ENCODE measurements at regions not wholly inside any gene's neighbourhood (a gene's known extent, or its start where the extent isn't known, plus 50 kb on each side); places are given as distances from the start of the nearest gene placed in this dataset.
"Not testable (repeated sequence)": the region's sequence is repeated elsewhere in the genome, so short reads cannot be mapped to it uniquely, and the experiment has no call there.

DNA sequence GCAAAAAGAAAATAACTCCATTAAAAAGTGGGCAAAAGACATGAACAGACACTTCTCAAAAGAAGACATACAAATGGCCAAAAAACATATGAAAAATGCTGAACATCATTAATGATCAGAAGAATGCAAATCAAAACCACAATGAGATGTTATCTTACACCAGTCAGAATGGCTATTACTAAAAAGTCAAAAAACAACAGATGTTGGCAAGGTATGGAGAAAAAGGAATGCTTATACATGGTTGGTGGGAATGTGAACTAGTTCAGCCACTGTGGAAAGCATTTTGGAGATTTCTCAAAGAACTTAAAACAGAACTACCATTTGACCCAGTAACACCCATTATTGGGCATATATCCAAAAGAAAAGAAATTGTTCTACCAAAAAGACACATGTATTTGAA, 936.7 kb downstream of the KCNJ2 start:
- not testable (repeated sequence) for DNase-seq

DNA sequence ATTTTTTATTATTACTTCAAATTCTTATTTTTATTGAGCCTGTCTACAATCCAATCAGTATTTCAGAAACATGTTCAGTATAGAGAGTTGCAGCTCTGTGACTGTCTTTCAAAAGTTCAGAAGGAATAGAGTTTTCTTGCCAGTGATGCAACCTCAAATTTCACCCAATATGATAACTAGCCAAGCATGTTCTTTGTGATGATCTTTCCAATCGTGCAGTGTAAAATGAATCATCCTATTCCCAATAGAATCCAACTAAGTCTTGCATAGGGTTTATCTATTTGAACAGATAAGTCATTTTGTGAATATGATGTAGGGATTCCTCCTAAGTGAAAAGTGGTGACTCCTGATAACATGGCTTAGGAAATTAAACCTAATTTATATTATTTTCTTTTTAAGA, 937.8 kb downstream of the KCNJ2 start:
- no peak for DNase-seq

DNA sequence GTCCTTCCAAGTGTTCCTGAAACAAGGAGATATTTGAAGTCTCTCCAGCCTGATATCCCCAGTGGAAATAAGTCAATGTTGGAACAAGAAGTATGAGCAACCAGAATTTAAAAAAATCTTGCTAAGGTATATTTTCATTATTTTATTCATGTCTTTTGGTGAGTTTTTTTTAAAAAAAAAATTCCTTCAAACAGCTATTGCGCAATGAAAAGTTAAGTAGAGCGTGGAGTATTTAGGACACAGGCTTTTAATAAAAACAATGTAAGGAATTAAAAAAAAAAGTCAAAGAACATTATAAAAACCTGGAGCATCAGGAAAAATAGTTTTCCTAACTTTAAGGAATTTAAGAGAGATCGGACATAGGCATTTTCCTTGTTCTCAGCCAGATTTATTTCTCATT, 940.4 kb downstream of the KCNJ2 start:
- no peak for DNase-seq

DNA sequence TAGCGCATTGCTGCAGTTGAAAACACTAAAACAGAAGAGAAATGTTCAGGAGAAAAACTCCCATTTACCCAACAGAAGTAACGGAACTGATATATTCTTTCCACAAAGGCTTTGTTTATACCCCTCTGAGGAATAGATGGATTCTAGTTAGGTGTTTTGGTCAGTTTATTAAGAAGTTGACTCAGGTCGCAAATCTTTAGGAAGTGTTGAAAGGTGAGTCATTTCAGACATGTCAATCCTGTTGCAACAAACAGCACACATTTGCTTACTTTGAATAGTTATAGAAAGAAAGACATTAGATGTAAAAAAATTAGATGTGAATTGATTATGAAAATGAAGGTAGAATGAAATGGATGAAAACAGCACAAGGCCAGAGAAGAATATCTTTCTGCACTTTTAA, 941.0 kb downstream of the KCNJ2 start:
- DNase-seq: no peak

DNA sequence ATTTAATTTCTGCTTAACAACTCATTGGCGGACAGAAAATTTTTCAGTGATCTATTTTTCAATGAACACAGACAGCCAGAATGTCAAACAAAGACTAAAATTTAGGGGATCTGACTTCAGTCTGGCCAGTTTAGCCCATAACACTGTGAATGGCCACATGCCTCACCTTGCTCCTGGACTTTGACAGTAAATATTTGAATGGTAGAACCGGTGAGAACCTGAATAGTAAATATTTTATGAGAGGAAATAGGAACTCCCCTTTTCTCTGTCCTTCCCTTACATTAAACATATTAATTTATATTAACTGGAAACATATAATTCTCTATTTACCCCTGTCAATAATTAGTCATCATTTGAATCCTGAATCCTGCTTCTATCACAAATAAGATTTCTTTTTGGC, 942.1 kb downstream of the KCNJ2 start:
- no peak for DNase-seq

DNA sequence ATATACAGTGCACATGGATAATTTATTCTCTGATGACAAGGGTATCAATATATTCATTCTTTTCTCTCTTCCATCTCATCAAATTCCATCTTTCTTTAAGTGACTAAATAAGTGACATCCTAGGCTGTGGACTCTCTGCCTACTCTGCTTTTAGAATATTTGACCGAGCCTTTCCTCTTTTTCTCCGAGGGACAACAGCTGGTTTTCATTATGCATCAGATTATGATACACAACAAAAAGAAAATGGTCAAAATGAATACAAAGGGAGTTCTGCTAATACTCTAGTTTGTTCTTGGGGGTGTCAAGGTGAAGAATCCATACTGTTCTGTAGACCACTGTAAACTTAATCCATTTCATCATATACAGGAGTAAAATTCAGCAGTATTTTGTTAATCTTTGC, 942.6 kb downstream of the KCNJ2 start:
- DNase-seq: no peak

DNA sequence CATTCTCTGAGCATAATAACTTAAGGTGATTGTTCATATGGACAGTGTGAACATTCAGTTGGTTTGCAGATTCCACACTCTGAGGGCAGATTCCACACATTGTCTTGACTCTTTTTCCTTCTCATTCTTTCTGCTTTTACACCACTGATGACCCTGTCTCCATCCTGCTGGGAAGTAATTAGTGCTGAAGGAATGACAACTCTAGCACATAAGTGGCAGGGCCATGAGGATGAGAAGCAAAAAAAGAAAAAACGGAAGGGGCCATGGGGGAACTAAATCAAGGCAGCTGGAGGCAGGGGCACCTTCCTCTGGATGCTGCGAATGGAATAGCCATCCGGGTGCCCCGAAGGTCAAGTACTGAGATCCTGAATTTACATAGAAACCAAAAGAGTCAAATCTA, 944.0 kb downstream of the KCNJ2 start:
- no peak for DNase-seq

DNA sequence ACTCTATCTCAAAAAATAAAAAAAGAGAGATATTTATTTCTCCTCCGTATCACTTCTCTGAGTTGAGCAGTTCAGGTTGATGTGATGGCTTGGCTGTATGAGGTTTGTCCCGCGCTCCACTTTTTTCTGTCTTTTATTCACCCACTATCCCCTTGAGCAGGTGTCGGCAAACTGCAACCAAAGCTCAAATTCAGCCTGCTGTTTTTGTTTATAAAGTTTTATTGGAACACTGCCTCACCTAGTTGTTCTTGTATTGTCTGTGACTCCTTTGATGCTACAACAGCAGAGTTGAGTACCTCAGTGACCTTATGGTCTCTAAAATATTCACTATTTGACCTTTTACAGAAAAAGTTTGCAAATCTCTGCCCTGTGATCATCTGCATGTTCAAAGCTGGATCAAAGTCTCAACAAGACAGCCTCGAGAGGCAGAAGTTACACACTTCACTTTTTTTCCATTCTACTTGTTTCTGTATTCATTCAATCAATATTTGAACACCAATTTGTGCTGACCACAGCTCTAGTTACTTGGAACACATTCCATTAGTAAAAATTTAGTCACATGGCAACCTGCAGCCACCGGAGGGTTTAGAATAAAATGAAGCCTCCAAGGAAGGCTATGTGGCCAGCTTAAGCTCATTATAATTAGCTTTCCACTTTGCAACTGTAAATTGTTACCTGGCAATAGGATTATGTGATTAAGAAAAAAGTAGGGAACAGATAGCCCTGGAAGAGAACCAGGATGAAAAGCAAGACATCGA, 945.8 kb downstream of the KCNJ2 start:
- no peak for DNase-seq

DNA sequence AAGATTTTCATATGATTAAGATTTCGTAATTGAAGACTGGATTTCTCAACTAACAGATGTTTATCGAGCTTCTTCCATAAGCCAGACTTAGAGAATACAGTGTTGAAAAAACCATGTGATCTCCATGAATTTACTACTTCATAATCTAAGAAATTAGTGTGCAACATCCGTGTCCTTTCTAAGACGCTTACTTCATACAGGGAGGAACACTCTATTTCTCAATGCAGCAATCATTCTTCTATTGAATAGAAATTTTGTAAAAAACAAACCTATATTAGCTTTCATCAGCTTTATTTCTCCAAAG, 946.3 kb downstream of the KCNJ2 start:
- no peak for DNase-seq

DNA sequence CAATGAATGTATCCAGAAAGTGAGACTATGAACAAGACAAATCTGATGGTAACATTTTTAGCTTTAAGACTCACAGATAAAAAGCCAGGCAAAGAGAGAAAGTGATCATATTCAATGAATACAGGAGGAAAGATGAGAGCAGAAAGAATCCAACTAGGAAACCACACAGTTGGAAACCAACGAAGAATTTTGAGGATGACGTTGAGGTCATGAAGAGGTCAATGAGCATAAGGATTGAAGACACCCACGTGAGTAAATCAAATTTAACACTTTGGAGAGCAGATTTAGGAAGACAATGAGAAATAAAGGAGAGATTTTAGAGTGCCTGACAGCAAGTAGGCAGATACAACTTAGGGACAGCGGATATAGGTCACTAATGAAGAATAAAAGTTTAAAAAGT, 948.1 kb downstream of the KCNJ2 start:
- no peak for DNase-seq

DNA sequence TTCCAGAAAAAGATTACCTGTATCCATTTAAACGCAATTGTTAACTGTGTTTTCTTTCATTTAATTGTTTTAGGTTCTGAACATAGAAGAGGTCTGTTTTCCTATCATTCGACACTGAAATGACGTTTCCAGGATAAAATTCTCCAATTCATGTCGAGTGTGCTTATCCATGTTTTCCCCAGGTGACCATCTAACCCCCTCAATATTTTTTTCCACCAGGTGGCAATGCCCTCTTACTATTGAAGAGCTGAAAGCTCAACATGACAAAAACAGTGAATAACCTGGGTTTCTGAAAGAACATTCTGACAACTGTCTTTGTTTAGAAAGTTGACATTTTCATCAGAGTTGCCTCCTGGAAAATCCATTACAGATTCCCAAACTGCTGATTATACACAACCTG, 948.7 kb downstream of the KCNJ2 start:
- no peak for DNase-seq

DNA sequence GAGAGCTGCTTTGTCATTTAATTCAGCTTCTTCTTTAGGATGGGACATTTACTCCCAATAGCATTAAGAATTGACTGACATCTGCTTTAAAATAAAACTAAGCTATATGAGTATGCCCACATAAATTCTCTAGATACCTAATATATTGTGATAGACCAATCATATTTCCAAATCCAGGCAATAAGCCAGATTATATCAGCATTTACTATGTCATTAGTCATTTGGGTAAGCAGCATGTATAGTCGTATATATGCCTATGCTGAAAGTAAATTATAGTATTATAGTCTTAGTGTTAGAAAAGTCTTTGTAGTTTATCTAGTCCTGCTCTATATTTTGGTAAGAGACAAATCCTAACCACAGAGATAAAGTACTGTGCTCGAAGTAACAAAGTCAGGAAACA, 958.1 kb downstream of the KCNJ2 start:
- DNase-seq: no peak

DNA sequence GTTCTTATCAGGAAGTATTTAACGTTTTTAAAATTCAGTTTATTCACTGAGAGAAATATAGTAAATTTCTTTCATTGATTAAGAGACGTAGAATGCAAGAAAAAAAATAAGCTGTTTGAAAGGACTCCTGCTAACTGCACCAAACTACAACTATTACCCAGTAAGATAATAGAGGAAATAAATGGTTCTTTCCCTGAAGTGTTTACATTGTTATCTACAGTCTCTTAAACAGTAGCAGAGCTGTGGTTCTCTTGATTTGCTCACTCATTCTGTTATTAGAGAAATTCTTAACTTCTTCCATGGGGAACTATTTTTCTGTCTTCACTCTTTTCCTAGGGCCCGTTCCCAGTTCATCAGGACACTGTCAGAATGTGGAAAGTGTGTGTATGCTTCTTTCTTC, 973.0 kb downstream of the KCNJ2 start:
- no peak for DNase-seq

DNA sequence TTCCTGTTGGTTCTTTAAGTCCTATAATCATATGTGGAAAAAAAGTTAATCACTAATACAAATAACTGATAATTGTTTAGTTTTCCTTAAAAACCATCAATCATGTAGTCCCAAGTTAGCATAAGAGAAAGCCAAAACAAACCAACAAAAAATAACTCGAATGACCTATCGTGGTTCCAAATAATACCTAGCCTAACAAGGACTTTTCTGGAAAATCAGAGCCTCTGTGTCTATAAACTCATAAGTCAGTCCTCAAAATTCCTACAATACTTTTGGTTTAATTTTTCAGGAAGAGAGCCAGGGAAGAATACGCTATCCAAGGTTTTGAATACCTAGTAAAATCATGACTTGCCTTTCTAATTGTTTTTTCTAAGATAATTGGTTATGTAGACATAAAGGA, 975.3 kb upstream of the SOX9 start:
- DNase-seq: no peak

DNA sequence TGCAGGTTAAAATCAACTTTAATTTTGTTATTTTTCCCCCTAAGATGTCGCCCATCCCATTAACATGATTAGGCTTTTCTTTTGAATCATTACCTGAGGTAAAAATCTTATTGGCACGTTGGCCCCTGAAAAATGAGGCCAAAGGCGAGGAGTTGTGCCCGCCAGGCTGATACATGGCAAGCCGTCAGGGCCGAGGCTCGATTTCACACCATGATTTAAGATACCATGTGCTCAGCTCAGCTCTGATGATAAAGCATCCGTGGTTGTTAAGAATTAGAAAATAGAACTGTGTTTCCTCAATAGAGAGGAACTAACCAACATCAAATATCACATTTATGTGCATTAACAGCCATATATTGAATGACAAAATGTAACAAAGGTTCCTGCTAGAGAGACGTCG, 972.9 kb upstream of the SOX9 start:
- DNase-seq: no peak

DNA sequence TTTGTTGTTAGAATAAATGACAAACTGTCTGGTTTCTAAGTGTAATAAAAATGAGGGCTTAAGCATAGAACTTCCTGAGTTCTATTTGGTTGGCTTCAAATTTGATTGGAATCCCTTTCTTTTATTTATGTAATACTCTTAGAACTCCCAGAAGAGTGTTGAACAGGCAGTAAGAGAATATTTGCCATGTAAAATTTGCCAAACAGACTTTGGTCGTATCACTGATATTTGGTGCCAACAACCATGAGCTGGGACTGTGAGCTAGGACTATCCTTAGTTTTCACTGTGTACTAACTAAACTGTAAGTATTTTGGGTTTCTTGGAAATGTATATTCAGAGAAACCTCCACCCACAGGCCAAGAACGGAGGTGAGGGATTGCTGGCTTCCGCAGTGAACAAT, 971.2 kb upstream of the SOX9 start:
- no peak for DNase-seq

DNA sequence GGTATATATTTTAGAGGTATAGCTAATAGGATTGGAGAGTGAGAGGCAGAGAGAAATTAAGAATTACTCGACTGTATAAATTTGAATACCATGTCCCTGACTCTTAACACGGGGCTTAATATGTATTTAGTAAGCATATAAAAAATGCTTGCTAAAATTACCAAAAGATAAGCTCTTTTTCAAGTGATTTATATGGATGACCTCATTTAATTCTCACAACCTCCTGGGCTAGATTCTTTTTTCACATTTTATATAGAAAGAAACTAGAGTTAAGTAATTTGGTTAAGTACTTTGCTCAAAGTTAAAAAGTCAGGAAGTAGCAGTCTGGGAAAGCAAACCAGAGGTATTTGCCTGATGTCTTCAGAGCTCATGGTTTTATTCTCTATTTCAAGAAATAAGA, 963.5 kb upstream of the SOX9 start:
- DNase-seq: no peak

DNA sequence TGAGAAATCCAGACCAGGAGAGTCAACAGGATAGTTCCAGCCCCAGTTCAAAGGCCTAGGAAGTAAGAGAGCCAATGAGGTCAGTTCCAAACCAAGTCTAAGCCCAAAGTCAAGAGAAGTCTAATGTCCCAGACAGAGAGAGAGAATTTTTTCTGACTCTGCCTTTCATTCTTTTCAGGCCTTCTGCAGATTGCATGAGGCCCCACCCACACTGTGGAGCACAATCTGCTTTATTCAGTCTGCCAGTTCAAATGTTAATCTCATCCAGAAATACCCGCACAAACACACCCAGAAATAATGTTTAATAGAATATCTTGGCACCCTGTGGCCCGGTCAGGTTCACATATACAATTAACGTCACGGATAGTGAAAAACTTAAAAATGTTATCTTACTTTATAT, 962.4 kb upstream of the SOX9 start:
- no peak for DNase-seq

DNA sequence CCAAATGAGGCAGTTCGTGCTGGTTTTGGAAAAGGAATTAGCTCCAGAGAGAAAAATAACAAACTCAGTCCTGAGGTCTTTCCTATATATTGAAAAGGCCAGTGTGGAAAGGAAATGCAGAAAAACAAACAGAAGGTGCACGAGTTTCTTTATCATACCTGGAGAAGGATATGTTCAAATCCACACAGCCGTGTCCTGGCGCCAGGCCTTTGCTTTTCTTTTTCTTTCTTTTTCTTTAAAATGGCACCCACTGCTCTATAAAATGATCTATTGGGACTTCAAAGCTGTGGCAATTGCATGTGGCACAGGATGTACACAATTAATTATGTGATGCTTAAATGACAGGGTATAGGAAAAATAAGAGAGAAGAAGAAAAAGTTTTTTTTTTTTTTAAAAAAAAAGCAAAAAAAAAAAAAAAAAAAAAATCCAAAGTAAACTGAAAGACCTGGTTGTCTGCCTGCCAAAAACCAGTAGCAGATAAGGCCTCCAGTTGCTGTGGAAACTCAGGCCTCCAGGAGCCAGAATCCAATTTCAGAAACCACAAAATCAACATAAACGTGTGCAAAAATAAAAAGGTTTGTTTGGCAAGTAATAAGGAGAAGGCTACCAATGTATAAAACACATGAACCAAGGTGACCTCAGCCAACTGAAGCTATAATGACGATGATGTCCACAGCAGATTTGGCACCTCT, 957.6 kb upstream of the SOX9 start:
- DNase-seq: no peak

DNA sequence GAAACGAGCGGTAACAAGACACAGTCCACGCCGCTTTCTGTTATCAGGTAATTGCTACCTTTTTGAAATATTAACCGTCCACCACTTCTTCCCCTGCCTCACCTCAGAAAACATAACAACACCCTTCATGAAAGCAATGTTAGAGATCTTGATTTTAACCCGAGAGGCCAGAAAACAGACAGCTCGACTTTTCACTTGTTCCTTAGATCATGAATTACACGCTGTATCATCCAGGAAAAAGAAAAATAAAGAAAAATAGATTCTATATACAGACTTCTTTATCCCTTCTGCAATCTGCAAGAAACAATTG, 957.1 kb upstream of the SOX9 start:
- DNase-seq: no peak

DNA sequence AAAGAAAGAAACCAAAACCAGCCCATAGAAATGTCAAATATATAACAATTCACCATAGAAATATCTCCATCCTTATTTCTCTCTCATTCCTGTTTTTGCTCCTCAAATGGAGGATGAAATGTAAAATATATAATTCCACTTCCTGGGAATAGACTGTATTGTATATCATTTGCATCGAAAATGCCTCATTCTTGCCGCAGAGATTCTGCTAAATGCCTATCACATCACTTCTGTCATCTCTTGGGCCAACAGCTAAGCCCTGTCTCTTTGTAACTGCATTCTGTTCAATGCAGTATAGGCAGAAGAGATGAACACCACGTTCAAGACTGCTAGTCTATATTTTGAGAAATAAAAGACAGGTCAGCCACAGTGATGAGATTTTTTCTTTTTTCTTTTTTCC, 956.3 kb upstream of the SOX9 start:
- DNase-seq: no peak

DNA sequence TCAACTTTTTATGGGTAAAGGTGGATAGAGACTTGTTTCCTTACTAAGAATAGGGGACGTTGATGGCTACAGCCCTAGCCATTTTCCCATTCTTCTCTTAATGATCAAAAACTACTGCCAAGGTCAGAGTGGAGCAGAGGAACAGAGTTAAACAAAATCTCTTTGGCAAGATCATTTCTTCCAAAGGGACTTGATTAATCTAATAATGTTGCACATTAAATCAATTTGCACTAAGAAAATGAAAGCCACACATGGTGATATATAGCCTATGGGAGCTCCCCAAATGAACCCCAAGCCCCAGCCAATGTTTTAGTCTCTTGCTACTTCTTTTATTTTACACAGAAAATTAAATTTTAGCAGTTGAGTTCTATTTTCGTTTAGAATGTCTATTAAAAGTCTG, 954.5 kb upstream of the SOX9 start:
- DNase-seq: no peak

DNA sequence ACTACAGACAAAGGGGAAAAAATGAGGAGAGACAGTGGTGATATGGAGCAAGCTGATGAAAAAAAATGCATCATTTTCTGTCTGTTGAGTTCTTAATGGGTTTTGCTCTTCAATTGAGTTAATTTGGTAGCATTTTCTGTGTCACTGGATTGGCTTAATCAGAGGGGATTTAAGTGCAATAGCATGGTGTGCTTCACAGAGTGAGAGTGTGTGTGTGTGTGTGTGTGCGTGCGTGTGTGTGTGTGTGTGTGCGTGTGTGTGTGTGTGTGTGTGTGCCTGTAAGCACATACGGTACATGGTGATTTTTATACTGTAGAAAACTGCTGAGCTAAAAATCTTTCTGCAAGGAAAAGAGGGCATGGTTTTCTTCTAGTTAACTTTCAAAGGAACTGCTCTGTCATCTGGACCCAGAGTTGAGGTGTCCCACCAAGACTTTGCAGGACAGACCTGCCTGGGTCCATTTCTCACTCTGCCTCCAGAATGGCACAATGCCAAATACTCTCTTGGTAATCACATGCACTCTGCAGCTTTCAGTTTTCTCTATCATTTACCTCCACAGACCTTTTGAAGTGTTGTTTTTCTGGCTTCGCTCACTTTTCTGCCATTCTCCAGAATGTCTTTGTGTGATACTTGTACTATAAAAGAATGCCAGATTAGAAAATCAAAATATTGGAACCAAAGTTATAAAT, 952.6 kb upstream of the SOX9 start:
- DNase-seq: no peak

DNA sequence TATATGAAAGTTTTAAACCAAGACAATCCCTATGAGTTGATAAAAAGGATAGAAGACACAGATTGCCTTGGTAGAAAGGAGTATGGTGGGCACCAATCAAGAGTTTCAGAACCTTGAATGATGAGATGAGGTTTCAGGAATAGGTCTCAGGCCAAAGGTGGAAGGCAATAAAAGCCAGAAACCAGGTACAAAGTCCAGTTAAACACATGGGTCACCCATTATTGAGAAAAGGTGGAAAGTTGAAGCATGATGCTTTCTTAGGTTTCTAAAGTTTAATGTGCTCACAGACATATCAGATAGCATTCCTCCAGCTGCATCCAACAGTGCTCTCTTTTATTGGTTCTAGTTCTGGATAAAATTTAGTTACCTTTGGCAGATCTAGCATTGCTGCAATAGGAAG, 950.8 kb upstream of the SOX9 start:
- no peak for DNase-seq

DNA sequence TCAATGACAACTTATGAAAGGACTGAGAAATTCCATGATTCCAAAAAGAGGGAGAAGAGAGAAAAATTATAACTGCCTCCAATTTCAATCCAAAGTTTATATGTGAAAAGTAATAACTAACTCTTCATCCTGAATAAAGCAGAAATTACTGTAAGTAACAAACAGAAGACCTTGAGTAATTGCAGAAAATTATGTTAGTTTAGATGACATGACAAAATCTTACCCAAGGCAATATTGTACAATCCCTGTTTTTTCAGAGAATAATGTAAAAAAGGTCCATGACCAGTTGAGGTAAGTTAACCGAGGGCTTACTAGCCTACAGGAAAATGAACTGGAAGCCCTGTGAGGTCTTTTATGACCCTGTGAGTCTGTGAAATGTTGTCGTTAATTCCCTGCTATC, 949.5 kb upstream of the SOX9 start:
- no peak for DNase-seq
